OCI-LY7 (cell line): ENCODE measurements at regions not wholly inside any gene's neighbourhood (a gene's known extent, or its start where the extent isn't known, plus 50 kb on each side); places are given as distances from the start of the nearest gene placed in this dataset.

Experiments
- BruUV-seq: library from RNA; stranded (reverse); fragments of 400-500 nt; replicated peaks from 2 replicates; lab custom pipeline; 2021; lab: Mats Ljungman, UMichigan
- CTCF ChIA-PET: fragments of 300-600 bp; sonication (Branson Sonifier 250); formaldehyde crosslinking; loops from one replicate; lab custom pipeline; 2022; ENCODE audit warnings: antibody characterized with exemption; ENCODE audit not compliant: unreplicated experiment; lab: Charles Lee
- POLR2A ChIA-PET: fragments of 300-600 bp; sonication (Branson Sonifier 250); formaldehyde crosslinking; loops from one replicate; lab custom pipeline; 2022; ENCODE audit warnings: antibody characterized with exemption; lab: Charles Lee
- DNase-seq: peaks from one replicate; pipeline ENCODE4 v3.0.0-alpha.2; 2015; ENCODE audit warnings: low spot score
- H2AFZ ChIP-seq: fragments of 200-600 bp; sonication (generic), shearing (Covaris generic); 2 replicates; pipeline ENCODE4 v1.6.1; 2014; ENCODE audit warnings: mild to moderate bottlenecking, antibody characterized with exemption, low read length, moderate library complexity
- H3K27ac ChIP-seq: fragments of 200-600 bp; sonication (generic); 2 replicates; pipeline ENCODE4 v1.5.1; 2014; ENCODE audit warnings: mixed run types, low read depth, mild to moderate bottlenecking, moderate library complexity, low read length, inconsistent platforms; ENCODE audit not compliant: poor library complexity, severe bottlenecking
- H3K36me3 ChIP-seq: fragments of 200-600 bp; sonication (generic); 2 replicates; pipeline ENCODE4 v1.6.1; 2014; ENCODE audit warnings: mild to moderate bottlenecking, antibody characterized with exemption, low read length, moderate library complexity, mixed read lengths; ENCODE audit not compliant: insufficient read depth
- H3K4me1 ChIP-seq: fragments of 200-600 bp; sonication (generic); 2 replicates; pipeline ENCODE4 v1.5.1; 2014; ENCODE audit warnings: mild to moderate bottlenecking, low read length; ENCODE audit not compliant: insufficient read depth, poor library complexity, severe bottlenecking
- H3K4me2 ChIP-seq: fragments of 200-600 bp; sonication (generic); 2 replicates; pipeline ENCODE4 v1.6.1; 2014; ENCODE audit warnings: mild to moderate bottlenecking, low read length
- H3K4me3 ChIP-seq: fragments of 200-600 bp; sonication (generic); 2 replicates; pipeline ENCODE4 v1.5.1; 2014; ENCODE audit warnings: mild to moderate bottlenecking, low read depth, low read length; ENCODE audit not compliant: poor library complexity, severe bottlenecking
- H3K79me2 ChIP-seq: fragments of 200-600 bp; sonication (generic); 2 replicates; pipeline ENCODE4 v1.6.1; 2016; ENCODE audit warnings: low read depth, mild to moderate bottlenecking, low read length, moderate library complexity, mixed read lengths; ENCODE audit not compliant: insufficient read depth
- H3K9me2 ChIP-seq: fragments of 200-600 bp; sonication (generic); 2 replicates; pipeline ENCODE4 v1.6.1; 2016; ENCODE audit warnings: mild to moderate bottlenecking, low read length, mixed read lengths; ENCODE audit not compliant: insufficient read depth
- H3K9me3 ChIP-seq: fragments of 200-600 bp; sonication (generic); 2 replicates; pipeline ENCODE4 v1.6.1; 2014; ENCODE audit warnings: mild to moderate bottlenecking, mixed run types, low read length, mixed read lengths
- H4K20me1 ChIP-seq: fragments of 200-600 bp; sonication (generic); 2 replicates; pipeline ENCODE4 v1.6.1; 2014; ENCODE audit warnings: mild to moderate bottlenecking, antibody characterized with exemption, low read length, moderate library complexity, mixed read lengths; ENCODE audit not compliant: insufficient read depth
- CTCF ChIP-seq: fragments of 200-600 bp; sonication (generic); conservative IDR thresholded peaks from 2 replicates; pipeline ENCODE4 v1.5.1; 2014; ENCODE audit warnings: mild to moderate bottlenecking, antibody characterized with exemption, low read length, moderate library complexity, mixed read lengths
- EZH2phosphoT487 ChIP-seq: fragments of 200-600 bp; sonication (generic); IDR thresholded peaks from 2 replicates; pipeline ENCODE4 v1.6.1; 2018; ENCODE audit warnings: low read depth, borderline replicate concordance, mild to moderate bottlenecking, mixed run types, antibody characterized with exemption, low read length, moderate library complexity, mixed read lengths
- intact Hi-C: fragments of 100-400 bp; cut with micrococcal nuclease; formaldehyde crosslinking; loops from one replicate; pipeline ENCODE4 v1.10.0; 2022; ENCODE audit not compliant: unreplicated experiment

- TF ChIP-seq CTCF = no peak
- no peak for TF ChIP-seq EZH2phosphoT487
- Histone ChIP-seq H3K4me2 (no peak overlapping the region), H3K79me2 (no peaks in the 10 kb centered on the region), H3K4me3 (no peak overlapping the region), H3K9me2 (no peaks in the 10 kb centered on the region), H4K20me1 (no peaks in the 10 kb centered on the region), H3K4me1 (peaks cover 19% of the 10 kb centered on the region), H3K36me3 (no peaks in the 10 kb centered on the region), H3K9me3 (no peaks in the 10 kb centered on the region), H3K27ac (no peak overlapping the region), H2AFZ (no peak overlapping the region)
- CTCF ChIA-PET = no interaction called here
- POLR2A ChIA-PET = no interaction called here
- intact Hi-C loops = no loop called here
- DNase-seq = no peak
- no TSS peak for BruUV-seq
Observed at GRCh38 chr14:39668449-39668848, 236.2 kb upstream of the FBXO33 start.

- Histone ChIP-seq H3K36me3 (no peaks in the 10 kb centered on the region), H2AFZ (no peak overlapping the region), H3K9me3 (no peaks in the 10 kb centered on the region), H3K4me3 (no peak overlapping the region), H4K20me1 (no peaks in the 10 kb centered on the region), H3K27ac (no peak overlapping the region), H3K4me2 (no peak overlapping the region), H3K4me1 (peaks cover 19% of the 10 kb centered on the region), H3K9me2 (no peaks in the 10 kb centered on the region), H3K79me2 (no peaks in the 10 kb centered on the region)
- DNase-seq = no peak
- POLR2A ChIA-PET = interaction anchor here (0.6 to 2.4 kb wide), 9 partner anchors 10 to 1539 kb away, joined by 3 to 8 read pairs (median 4); no protein-coding TSS in a partner anchor
- no peak for TF ChIP-seq CTCF
- CTCF ChIA-PET = no interaction called here
- BruUV-seq = no TSS peak
- intact Hi-C loops = no loop called here
Observed at GRCh38 chr14:39666386-39666785, 234.2 kb upstream of the FBXO33 start.

GRCh38 chr14:39665075-39665475, 232.8 kb upstream of the FBXO33 start:
- no peaks in the 10 kb centered on the region for H3K79me2 ChIP-seq
- no peaks in the 10 kb centered on the region for H3K9me2 ChIP-seq
- peak overlapping the region; percentile 48 for H3K4me2 ChIP-seq
- H4K20me1 ChIP-seq = no peaks in the 10 kb centered on the region
- TF ChIP-seq CTCF = no peak
- TF ChIP-seq EZH2phosphoT487 = no peak
- no TSS peak for BruUV-seq
- DNase-seq = no peak
- intact Hi-C loops = no loop called here
- no peak overlapping the region for H3K27ac ChIP-seq
- H3K4me1 ChIP-seq = peaks cover 19% of the 10 kb centered on the region
- peak overlapping the region; percentile 50; the same call in 1 of the 2 replicates for H2AFZ ChIP-seq
- no peak overlapping the region for H3K4me3 ChIP-seq
- no peaks in the 10 kb centered on the region for H3K9me3 ChIP-seq
- CTCF ChIA-PET = no interaction called here
- no peaks in the 10 kb centered on the region for H3K36me3 ChIP-seq
- POLR2A ChIA-PET = interaction anchor here (1.1 to 2.4 kb wide), 5 partner anchors 12 to 30 kb away, joined by 3 to 8 read pairs (median 4); no protein-coding TSS in a partner anchor
